Tibial nerve (tissue), 4 donors: ENCODE measurements at regions not wholly inside any gene's neighbourhood (a gene's known extent, or its start where the extent isn't known, plus 50 kb on each side); places are given as distances from the start of the nearest gene placed in this dataset.

Experiments used
- EP300 ChIP-seq, 2 donors: sonication (generic); formaldehyde crosslinking; IDR thresholded peaks; one replicate each; pipeline ENCODE4 v1.6.1; 2017; ENCODE audit warnings: antibody characterized with exemption in 2 of 2, mild to moderate bottlenecking in 1 of 2
- POLR2A ChIP-seq, 2 donors: fragments of 450-650 bp; IDR thresholded peaks; one replicate each; pipeline ENCODE4 v1.6.1; 2017; ENCODE audit warnings: antibody characterized with exemption in 2 of 2, mild to moderate bottlenecking in 2 of 2, moderate library complexity in 2 of 2
- TF ChIP-seq, protein P1 (sequence below), 5 experiments: fragments of 200-600 bp in 3 of 5; fragments of 450-650 bp in 2 of 5; sonication (generic) in 3 of 5; IDR thresholded peaks; one replicate each; pipeline ENCODE4 v1.5.1; 2016 to 2019; ENCODE audit warnings: antibody characterized with exemption in 5 of 5, mild to moderate bottlenecking in 3 of 5, moderate library complexity in 2 of 5

DNA sequence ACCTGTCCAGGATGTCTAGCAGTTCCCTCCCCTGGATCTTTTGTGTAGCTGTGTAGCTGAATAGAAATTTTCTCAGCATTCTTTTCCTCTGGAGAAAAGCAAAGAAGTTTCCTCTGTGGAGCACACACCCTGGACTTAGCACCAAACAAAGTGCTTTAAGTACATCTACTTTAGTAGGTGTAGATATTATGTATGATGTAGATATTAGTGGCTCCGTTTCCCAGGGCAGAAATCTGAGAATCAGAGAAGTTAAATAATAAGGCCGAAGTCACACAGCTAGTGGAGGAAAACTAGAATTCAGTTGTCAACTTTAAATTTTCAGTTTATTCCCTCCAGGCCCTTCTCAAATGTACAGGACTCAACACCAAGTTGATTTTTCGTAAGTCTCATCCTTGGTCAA is 401.7 kb upstream of the NR2F2 start:
- TF ChIP-seq POLR2A (IDR thresholded peaks at IDR 0.05), result no peak
- TF ChIP-seq, protein P1, sequence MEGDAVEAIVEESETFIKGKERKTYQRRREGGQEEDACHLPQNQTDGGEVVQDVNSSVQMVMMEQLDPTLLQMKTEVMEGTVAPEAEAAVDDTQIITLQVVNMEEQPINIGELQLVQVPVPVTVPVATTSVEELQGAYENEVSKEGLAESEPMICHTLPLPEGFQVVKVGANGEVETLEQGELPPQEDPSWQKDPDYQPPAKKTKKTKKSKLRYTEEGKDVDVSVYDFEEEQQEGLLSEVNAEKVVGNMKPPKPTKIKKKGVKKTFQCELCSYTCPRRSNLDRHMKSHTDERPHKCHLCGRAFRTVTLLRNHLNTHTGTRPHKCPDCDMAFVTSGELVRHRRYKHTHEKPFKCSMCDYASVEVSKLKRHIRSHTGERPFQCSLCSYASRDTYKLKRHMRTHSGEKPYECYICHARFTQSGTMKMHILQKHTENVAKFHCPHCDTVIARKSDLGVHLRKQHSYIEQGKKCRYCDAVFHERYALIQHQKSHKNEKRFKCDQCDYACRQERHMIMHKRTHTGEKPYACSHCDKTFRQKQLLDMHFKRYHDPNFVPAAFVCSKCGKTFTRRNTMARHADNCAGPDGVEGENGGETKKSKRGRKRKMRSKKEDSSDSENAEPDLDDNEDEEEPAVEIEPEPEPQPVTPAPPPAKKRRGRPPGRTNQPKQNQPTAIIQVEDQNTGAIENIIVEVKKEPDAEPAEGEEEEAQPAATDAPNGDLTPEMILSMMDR (IDR thresholded peaks at IDR 0.05), result no peak
- TF ChIP-seq EP300 (IDR thresholded peaks at IDR 0.05), result no peak
